HG03432 (cell line): ENCODE measurements at regions not wholly inside any gene's neighbourhood (a gene's known extent, or its start where the extent isn't known, plus 50 kb on each side); places are given as distances from the start of the nearest gene placed in this dataset.

Source experiments
- ATAC-seq: cut with Tn5 transposase; IDR thresholded peaks from one replicate; pipeline ENCODE4 v1.9.1; 2021; ENCODE audit warnings: mild to moderate bottlenecking, moderate library complexity; ENCODE audit not compliant: unreplicated experiment

GRCh38 chr5:135127439-135128240, 93.6 kb upstream of the PITX1 start:
- ATAC-seq: no peak

- ATAC-seq: no peak
Observed at GRCh38 chr5:135126688-135127438, 92.8 kb upstream of the PITX1 start.

DNA sequence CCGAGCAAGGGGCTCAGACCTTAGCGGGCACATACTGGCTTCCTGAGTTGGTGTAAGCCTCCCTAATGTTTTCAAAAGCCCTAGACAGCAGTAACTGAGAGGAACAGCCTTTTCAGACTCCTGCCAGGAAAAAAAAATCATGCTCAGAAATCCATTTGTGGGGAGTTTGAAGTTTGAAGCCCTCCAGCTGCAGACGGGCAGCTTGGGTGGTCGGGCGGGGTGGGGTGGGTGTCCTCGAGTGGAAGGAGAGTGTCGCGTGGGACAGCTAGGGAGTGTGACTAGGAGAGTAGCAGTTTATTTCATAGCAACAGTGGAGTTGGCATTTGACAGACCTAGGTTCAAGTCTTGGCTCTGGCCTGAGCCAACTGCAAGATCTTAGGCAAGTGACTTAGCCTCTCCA, 90.7 kb upstream of the PITX1 start:
- ATAC-seq: no peak

DNA sequence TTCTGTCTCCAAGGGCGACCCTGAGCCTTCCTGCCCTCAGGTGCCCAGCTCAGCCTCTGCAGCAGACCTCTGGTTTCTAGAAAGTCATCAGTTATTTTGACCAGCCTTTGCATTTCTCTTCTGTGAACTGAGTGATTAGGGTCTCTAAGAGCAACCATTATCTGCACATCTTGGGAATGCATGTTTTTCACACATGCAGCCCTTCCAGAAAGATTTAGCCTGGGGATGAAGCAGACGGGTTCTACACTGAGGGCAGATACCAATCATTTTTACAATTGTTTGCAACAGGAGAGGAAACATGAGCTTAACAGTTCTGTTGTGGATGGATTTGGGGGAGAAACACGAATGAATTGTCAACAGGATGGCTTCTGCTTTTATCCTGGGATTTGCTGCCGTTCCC, 90.1 kb upstream of the PITX1 start:
- no peak for ATAC-seq

DNA sequence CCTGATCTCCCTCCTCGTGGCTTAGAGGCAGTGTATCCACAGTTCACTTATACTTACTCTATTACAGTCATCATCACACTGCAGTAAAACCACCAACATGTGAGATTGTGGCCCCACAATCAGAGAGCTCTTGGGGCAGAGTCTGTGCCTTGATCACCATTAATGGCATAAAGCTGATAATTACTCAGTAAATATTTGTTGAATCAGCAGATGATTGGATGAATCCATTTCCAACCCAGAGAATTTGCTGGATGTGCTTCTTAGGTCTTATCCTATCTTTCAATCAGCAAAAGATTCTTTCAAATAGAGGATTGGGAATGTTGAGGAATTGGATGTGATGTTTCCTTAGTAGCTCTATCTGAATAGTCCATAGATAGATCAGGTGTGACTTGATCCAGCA, 88.8 kb upstream of the PITX1 start:
- ATAC-seq: no peak

- no peak for ATAC-seq
Observed at GRCh38 chr5:135120951-135121350, 86.9 kb upstream of the PITX1 start.

DNA sequence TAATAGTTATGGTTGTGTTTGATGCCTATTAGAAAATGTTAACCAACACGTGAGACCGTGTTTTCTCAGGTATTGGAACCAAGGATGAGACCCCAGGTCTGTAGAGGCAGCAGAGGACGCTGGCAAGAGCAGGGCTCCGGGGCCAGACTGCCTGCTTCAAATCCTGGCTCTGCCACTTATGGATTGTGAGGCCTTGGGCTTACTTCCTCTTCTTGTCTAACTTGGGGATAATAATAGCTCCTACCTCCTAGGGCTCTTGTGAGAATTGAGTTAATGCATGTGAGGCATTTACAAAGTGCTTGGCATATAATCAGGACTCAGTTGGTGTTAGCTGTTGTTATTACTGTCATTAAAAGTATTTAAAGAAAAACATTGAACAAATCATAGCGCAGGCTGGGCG, 85.5 kb upstream of the PITX1 start:
- no peak for ATAC-seq

- no peak for ATAC-seq
Observed at GRCh38 chr5:135117590-135117989, 83.6 kb upstream of the PITX1 start.

DNA sequence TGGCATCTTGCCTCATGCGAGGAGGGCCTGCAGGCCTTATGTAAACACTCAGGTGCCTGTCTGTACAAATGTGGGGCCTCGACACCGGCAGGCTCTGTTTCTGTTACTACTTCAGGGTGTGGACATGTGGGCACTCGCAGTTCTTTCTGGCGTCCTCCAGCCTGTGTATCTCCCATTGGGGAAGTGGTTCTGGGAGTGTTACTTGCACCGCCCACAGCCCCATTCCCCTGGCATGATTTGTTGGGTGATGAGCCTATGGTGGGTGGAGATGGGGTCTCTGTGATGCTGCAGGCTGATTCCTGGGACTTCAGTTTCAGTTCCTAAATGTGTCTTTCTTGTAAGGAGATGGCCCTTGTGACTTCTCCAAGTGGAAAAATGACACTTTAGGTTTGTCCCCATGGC, 82.1 kb upstream of the PITX1 start:
- ATAC-seq: no peak

DNA sequence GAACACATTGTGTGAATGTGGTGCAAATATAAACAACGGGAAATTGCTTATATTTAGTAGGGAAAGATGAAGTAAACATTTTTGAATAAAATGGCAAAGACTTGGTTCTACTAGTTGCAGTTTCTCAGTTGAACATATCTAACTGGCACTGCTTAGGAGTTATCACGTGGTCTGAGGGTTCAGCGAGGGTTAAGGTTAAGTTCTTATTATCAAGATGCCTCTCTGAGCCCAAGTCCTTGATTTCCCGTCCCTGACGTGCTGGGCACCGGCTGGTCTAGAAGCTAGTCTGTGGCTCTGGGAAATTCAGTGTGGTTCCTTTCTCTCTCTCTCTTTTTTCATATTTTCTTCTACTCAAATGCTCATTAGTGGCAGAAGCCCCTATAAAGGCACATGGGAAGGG, 81.6 kb upstream of the PITX1 start:
- ATAC-seq: no peak

- no peak for ATAC-seq
Observed at GRCh38 chr5:135114759-135115158, 80.7 kb upstream of the PITX1 start.

DNA sequence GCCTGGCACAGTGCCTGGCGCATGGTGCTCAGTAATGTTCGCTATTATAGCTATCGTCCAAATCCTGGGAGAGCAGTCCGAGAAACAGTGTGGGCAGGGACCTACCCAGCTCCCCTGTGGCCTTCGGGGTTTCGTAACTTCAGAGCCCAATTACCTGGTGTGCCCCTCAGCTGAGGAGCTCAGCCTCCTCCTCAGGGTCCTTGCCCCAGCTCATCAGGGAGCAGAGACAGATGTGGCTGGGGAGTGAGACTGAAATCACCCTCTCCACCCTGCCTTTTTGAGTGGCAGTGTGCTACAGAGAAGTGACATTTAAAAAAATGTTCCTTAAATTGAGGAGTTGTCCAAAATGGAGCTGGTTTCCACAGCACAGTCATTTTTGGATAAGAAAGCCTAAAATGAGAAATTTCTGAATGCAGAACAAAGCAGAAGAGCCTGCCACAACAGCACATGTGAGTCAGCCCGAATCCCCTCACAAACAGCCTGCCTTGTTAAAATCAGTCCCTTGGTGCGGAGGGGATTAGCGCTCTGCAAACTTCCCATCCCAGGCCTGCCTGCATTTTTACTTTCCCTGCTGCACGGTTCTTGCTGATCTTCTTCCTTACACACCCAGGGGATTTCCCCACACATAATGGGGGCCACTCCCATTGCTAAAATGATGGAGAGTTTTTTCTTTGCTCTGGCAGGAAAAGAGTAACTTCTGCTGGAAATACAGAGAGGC, 78.1 kb upstream of the PITX1 start:
- ATAC-seq: no peak

DNA sequence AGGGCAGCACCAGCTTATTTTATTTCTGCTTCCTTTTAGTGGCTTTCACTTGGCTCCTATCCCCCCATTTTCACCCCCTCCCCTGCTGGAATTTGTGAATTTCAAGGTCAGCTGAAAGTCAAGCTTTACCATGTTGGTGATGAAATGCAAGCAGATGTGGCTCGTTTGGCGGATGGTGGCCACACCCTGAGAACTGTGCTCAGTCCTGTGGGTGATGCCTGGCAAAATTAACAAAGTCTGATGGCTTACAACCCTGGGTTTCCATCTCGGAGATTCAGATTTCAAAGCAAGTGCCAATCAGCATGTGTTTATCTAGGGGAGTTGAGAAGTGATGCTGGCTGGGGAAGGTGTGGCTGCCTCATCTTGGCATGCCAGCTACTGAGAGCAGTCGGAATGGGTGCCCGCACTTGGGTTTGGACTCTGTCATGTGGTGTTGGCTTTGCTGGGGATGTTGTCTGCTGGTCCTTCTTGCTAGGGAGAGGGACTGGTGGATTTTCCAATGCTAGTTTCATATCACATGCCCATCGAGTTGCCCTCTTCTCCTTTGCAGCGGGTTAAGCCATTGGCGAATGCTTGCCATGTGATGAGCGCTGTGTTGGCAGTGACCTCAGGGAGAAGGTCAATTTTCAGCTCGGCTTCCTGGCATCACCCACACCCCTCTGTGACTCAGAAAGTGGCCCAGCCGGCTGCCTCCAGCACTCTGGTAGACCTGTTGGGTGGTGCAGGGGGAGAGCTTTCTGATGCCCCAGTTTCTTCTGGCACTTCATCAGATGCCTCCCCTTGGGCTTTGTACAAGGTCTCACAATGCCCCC, 77.0 kb upstream of the PITX1 start:
- no peak for ATAC-seq

DNA sequence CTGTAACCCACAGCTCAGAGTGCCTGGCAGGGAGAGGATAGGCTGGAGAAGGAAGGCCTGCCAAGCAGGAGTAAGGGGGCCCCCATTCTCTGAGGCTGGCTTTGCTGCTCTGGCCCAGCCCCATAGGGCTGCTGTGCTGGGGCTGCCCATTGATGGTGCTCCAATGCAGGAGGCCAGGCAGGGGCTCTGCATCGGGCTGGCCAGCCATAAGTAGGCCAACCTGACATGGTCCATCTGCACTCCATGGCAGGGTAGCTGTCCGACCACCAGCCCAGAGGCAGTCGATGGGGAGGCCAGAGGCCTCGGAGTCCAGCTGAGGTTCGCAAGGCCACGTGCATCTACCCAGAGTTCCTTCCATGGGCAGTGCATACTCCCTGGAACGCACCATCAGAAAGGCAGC, 75.0 kb upstream of the PITX1 start:
- no peak for ATAC-seq

GRCh38 chr5:135108569-135108968, 74.5 kb upstream of the PITX1 start:
- ATAC-seq: no peak

DNA sequence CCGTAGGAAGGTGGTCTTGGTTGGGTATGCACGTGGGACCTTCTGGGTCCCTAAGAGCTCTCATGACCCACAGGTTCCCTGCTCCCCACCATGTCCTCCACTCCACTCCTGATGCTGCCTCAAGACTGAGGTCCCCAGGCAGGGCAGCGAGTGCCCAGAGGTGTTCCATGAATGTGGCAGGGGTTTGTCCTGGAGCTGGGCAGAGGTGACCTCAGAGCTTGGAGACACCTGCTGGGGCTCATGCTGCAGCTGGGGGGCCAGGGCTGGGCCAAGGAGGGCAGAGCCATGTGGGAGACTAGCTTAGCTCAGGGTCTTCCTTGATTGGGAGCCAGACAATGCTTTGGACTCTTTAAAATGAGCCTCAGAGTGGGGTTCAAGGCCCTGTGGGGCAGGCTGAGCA, 74.0 kb upstream of the PITX1 start:
- no peak for ATAC-seq

- no peak for ATAC-seq
Observed at GRCh38 chr5:135106610-135107471, 72.8 kb upstream of the PITX1 start.

- ATAC-seq: no peak
Observed at GRCh38 chr5:135106136-135106535, 72.1 kb upstream of the PITX1 start.

DNA sequence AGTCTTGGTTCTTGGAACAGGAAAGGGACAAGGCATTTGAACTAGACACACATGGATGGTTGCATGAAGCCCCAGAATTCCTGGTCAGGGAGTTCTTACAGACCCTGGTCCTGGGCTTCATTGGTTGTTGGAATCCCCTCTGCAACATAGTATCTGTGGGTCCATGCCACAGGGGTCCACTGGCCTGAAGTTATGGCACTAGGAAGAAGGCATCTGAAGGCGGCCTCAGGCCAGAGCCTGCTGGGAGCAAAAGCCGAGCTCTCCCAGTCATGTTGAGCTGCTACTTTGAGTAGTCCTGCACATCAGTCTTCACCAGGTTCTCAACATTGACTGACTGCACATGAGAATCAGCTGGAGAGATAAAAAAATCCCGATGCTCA, 71.1 kb upstream of the PITX1 start:
- ATAC-seq: no peak

DNA sequence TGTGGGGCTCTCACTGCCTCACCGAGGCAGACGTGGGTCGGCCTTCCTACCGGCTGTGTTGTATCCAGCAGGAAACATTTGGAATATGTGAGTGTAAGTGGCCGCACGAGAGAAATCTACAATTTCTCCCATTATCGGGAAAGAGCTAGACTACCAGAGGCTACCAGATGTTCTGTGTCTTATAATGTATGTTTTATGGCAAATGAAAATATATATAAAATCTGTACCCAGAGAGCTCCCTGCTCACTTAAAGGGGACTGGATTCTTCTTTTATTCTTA, 69.5 kb upstream of the PITX1 start:
- no peak for ATAC-seq
